ENCODE measurements at regions not wholly inside any gene's neighbourhood (a gene's known extent, or its start where the extent isn't known, plus 50 kb on each side); places are given as distances from the start of the nearest gene placed in this dataset.
"Not testable (repeated sequence)": the region's sequence is repeated elsewhere in the genome, so short reads cannot be mapped to it uniquely, and the experiment has no call there.

- Mint-ChIP-seq H3K9me3 (no peaks in the 10 kb centered on the region), H3K36me3 (ENCODE audit: low read depth) (no peaks in the 10 kb centered on the region), H3K4me3 (no peak overlapping the region), H3K27ac (no peak overlapping the region), H3K4me1 (no peaks in the 10 kb centered on the region), H3K27me3 (no peaks in the 10 kb centered on the region)
- CTCF ChIA-PET: no interaction called here
- POLR2A ChIA-PET: no interaction called here
- DNase-seq: no peak
Measured at GRCh38 chr2:41326851-41327250, 721.0 kb upstream of the PKDCC start.

GRCh38 chr2:41329040-41329439 is 718.8 kb upstream of the PKDCC start:
- no peak for DNase-seq
- Mint-ChIP-seq H3K4me3 (no peak overlapping the region), H3K27me3 (no peaks in the 10 kb centered on the region), H3K36me3 (ENCODE audit: low read depth) (no peaks in the 10 kb centered on the region), H3K9me3 (no peaks in the 10 kb centered on the region), H3K4me1 (no peaks in the 10 kb centered on the region), H3K27ac (no peak overlapping the region)
- CTCF ChIA-PET: no interaction called here
- POLR2A ChIA-PET: no interaction called here

GRCh38 chr2:41334159-41334558 is 713.7 kb upstream of the PKDCC start:
- Mint-ChIP-seq H3K4me1 (no peaks in the 10 kb centered on the region), H3K9me3 (no peaks in the 10 kb centered on the region), H3K4me3 (no peak overlapping the region), H3K27me3 (no peaks in the 10 kb centered on the region), H3K36me3 (ENCODE audit: low read depth) (no peaks in the 10 kb centered on the region), H3K27ac (no peak overlapping the region)
- DNase-seq: no peak
- CTCF ChIA-PET: no interaction called here
- POLR2A ChIA-PET: no interaction called here

- H3K4me1 Mint-ChIP-seq; CTCF ChIA-PET; H3K9me3 Mint-ChIP-seq; POLR2A ChIA-PET; H3K27me3 Mint-ChIP-seq; H3K36me3 Mint-ChIP-seq (ENCODE audit: low read depth); DNase-seq; H3K4me3 Mint-ChIP-seq; H3K27ac Mint-ChIP-seq: not testable (repeated sequence)
Measured at GRCh38 chr2:41335573-41335972, 712.2 kb upstream of the PKDCC start.

- H3K27ac Mint-ChIP-seq: no peak overlapping the region
Measured at GRCh38 chr2:41337956-41338355, 709.9 kb upstream of the PKDCC start.

GRCh38 chr2:41344529-41344928 is 703.3 kb upstream of the PKDCC start:
- CTCF ChIA-PET: no interaction called here
- Mint-ChIP-seq H3K4me1 (no peaks in the 10 kb centered on the region), H3K36me3 (ENCODE audit: low read depth) (no peaks in the 10 kb centered on the region), H3K4me3 (no peak overlapping the region), H3K27me3 (no peaks in the 10 kb centered on the region), H3K27ac (no peak overlapping the region), H3K9me3 (no peaks in the 10 kb centered on the region)
- POLR2A ChIA-PET: no interaction called here
- no peak for DNase-seq

More at GRCh38 chr2:41337956-41338355, 709.9 kb upstream of the PKDCC start:
- CTCF ChIA-PET: no interaction called here
- POLR2A ChIA-PET: no interaction called here
- no peaks in the 10 kb centered on the region for H3K36me3 Mint-ChIP-seq (ENCODE audit: low read depth)
- no peak for DNase-seq
- H3K4me3 Mint-ChIP-seq: no peak overlapping the region
- H3K27me3 Mint-ChIP-seq: no peaks in the 10 kb centered on the region
- H3K4me1 Mint-ChIP-seq: no peaks in the 10 kb centered on the region
- no peaks in the 10 kb centered on the region for H3K9me3 Mint-ChIP-seq

- ChIA-PET CTCF (no interaction called here), POLR2A (no interaction called here)
- H3K9me3 Mint-ChIP-seq: no peaks in the 10 kb centered on the region
- no peaks in the 10 kb centered on the region for H3K36me3 Mint-ChIP-seq (ENCODE audit: low read depth)
- no peak for DNase-seq
- no peak overlapping the region for H3K4me3 Mint-ChIP-seq
- H3K27me3 Mint-ChIP-seq: no peaks in the 10 kb centered on the region
- no peaks in the 10 kb centered on the region for H3K4me1 Mint-ChIP-seq
- no peak overlapping the region for H3K27ac Mint-ChIP-seq
Measured at GRCh38 chr2:41353060-41353459, 694.8 kb upstream of the PKDCC start.

- H3K4me1 Mint-ChIP-seq: no peaks in the 10 kb centered on the region
- no peaks in the 10 kb centered on the region for H3K9me3 Mint-ChIP-seq
- no peak overlapping the region for H3K4me3 Mint-ChIP-seq
- H3K36me3 Mint-ChIP-seq (ENCODE audit: low read depth): no peaks in the 10 kb centered on the region
- no peak overlapping the region for H3K27ac Mint-ChIP-seq
- POLR2A ChIA-PET: no interaction called here
- DNase-seq: no peak
- H3K27me3 Mint-ChIP-seq: no peaks in the 10 kb centered on the region
- CTCF ChIA-PET: no interaction called here
Measured at GRCh38 chr2:41355794-41356193, 692.0 kb upstream of the PKDCC start.

- H3K4me1 Mint-ChIP-seq: no peaks in the 10 kb centered on the region
- POLR2A ChIA-PET: no interaction called here
- no peak for DNase-seq
- H3K36me3 Mint-ChIP-seq (ENCODE audit: low read depth): no peaks in the 10 kb centered on the region
- CTCF ChIA-PET: no interaction called here
- no peaks in the 10 kb centered on the region for H3K27me3 Mint-ChIP-seq
- H3K9me3 Mint-ChIP-seq: peaks cover 8% of the 10 kb centered on the region
- no peak overlapping the region for H3K4me3 Mint-ChIP-seq
- H3K27ac Mint-ChIP-seq: no peak overlapping the region
Measured at GRCh38 chr2:41364842-41365241, 683.0 kb upstream of the PKDCC start.

GRCh38 chr2:41375901-41376300 is 671.9 kb upstream of the PKDCC start:
- H3K36me3 Mint-ChIP-seq (ENCODE audit: low read depth): no peaks in the 10 kb centered on the region
- ChIA-PET CTCF (no interaction called here), POLR2A (no interaction called here)
- no peak for DNase-seq
- no peak overlapping the region for H3K4me3 Mint-ChIP-seq
- peaks cover 4% of the 10 kb centered on the region for H3K9me3 Mint-ChIP-seq
- H3K27me3 Mint-ChIP-seq: no peaks in the 10 kb centered on the region
- H3K27ac Mint-ChIP-seq: no peak overlapping the region
- no peaks in the 10 kb centered on the region for H3K4me1 Mint-ChIP-seq

GRCh38 chr2:41377837-41378236 is 670.0 kb upstream of the PKDCC start:
- Mint-ChIP-seq H3K4me1 (no peaks in the 10 kb centered on the region), H3K36me3 (ENCODE audit: low read depth) (no peaks in the 10 kb centered on the region), H3K9me3 (no peaks in the 10 kb centered on the region), H3K27me3 (no peaks in the 10 kb centered on the region), H3K4me3 (no peak overlapping the region), H3K27ac (no peak overlapping the region)
- ChIA-PET CTCF (no interaction called here), POLR2A (no interaction called here)
- DNase-seq: no peak

GRCh38 chr2:41378420-41378819 is 669.4 kb upstream of the PKDCC start:
- no peak overlapping the region for H3K4me3 Mint-ChIP-seq
- POLR2A ChIA-PET: no interaction called here

GRCh38 chr2:41379496-41380221 is 668.2 kb upstream of the PKDCC start:
- no peak for DNase-seq
- POLR2A ChIA-PET: no interaction called here
- H3K4me3 Mint-ChIP-seq: no peak overlapping the region
- no peaks in the 10 kb centered on the region for H3K9me3 Mint-ChIP-seq
- CTCF ChIA-PET: no interaction called here
- no peaks in the 10 kb centered on the region for H3K4me1 Mint-ChIP-seq
- no peaks in the 10 kb centered on the region for H3K36me3 Mint-ChIP-seq (ENCODE audit: low read depth)
- no peak overlapping the region for H3K27ac Mint-ChIP-seq
- H3K27me3 Mint-ChIP-seq: no peaks in the 10 kb centered on the region

More at GRCh38 chr2:41378420-41378819, 669.4 kb upstream of the PKDCC start:
- H3K9me3 Mint-ChIP-seq: no peaks in the 10 kb centered on the region
- no peaks in the 10 kb centered on the region for H3K4me1 Mint-ChIP-seq
- no peak for DNase-seq
- no peak overlapping the region for H3K27ac Mint-ChIP-seq
- no peaks in the 10 kb centered on the region for H3K27me3 Mint-ChIP-seq
- H3K36me3 Mint-ChIP-seq (ENCODE audit: low read depth): no peaks in the 10 kb centered on the region
- CTCF ChIA-PET: no interaction called here

- no peaks in the 10 kb centered on the region for H3K9me3 Mint-ChIP-seq
- POLR2A ChIA-PET: no interaction called here
- CTCF ChIA-PET: no interaction called here
- H3K4me3 Mint-ChIP-seq: no peak overlapping the region
- H3K27ac Mint-ChIP-seq: no peak overlapping the region
- DNase-seq: no peak
- H3K27me3 Mint-ChIP-seq: no peaks in the 10 kb centered on the region
- H3K4me1 Mint-ChIP-seq: no peaks in the 10 kb centered on the region
- no peaks in the 10 kb centered on the region for H3K36me3 Mint-ChIP-seq (ENCODE audit: low read depth)
Measured at GRCh38 chr2:41381701-41382100, 666.1 kb upstream of the PKDCC start.
